Adrenal gland (tissue), 5 donors: ENCODE measurements at regions not wholly inside any gene's neighbourhood (a gene's known extent, or its start where the extent isn't known, plus 50 kb on each side); places are given as distances from the start of the nearest gene placed in this dataset.

Source experiments
- POLR2A ChIP-seq, 2 donors: fragments of 450-650 bp; IDR thresholded peaks; one replicate each; pipeline ENCODE4 v1.6.1; 2017; ENCODE audit warnings: antibody characterized with exemption in 2 of 2, mild to moderate bottlenecking in 2 of 2, moderate library complexity in 1 of 2
- TF ChIP-seq, protein P1 (sequence below), 6 experiments: fragments of 450-650 bp in 4 of 6; fragments of 200-600 bp in 2 of 6; sonication (generic) in 1 of 6; IDR thresholded peaks; 1 replicate in 5 of 6; 2 replicates in 1 of 6; pipeline versions ENCODE4 v1.5.1 to v1.8.0; 2016 to 2021; ENCODE audit warnings: antibody characterized with exemption in 6 of 6, mild to moderate bottlenecking in 2 of 6, moderate library complexity in 1 of 6
- donor health status: DM: no; HTN: no; CAD: no.

- TF ChIP-seq, protein P1, sequence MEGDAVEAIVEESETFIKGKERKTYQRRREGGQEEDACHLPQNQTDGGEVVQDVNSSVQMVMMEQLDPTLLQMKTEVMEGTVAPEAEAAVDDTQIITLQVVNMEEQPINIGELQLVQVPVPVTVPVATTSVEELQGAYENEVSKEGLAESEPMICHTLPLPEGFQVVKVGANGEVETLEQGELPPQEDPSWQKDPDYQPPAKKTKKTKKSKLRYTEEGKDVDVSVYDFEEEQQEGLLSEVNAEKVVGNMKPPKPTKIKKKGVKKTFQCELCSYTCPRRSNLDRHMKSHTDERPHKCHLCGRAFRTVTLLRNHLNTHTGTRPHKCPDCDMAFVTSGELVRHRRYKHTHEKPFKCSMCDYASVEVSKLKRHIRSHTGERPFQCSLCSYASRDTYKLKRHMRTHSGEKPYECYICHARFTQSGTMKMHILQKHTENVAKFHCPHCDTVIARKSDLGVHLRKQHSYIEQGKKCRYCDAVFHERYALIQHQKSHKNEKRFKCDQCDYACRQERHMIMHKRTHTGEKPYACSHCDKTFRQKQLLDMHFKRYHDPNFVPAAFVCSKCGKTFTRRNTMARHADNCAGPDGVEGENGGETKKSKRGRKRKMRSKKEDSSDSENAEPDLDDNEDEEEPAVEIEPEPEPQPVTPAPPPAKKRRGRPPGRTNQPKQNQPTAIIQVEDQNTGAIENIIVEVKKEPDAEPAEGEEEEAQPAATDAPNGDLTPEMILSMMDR (IDR thresholded peaks at IDR 0.05), result no peak
- no peak for TF ChIP-seq POLR2A (IDR thresholded peaks at IDR 0.05)
Observed at GRCh38 chr3:165507576-165507975, 311.4 kb upstream of the SLITRK3 start.
